SK-N-SH treated with all-trans-retinoic acid at 6 μM for 48 hours (cell line): ENCODE measurements at regions not wholly inside any gene's neighbourhood (a gene's known extent, or its start where the extent isn't known, plus 50 kb on each side); places are given as distances from the start of the nearest gene placed in this dataset.

Experiments used
- ATAC-seq: fragments of 200-7000 bp; cut with Tn5 transposase; 3 replicates; pipeline ENCODE4 v1.9.1; 2020; ENCODE audit warnings: mild to moderate bottlenecking, moderate library complexity
- ARNTL ChIP-seq: fragments of 450-650 bp; formaldehyde crosslinking; IDR thresholded peaks from 2 replicates; pipeline ENCODE4 v1.5.0; 2020; ENCODE audit warnings: low read depth, mild to moderate bottlenecking, moderate library complexity, borderline replicate concordance
- BACH2 ChIP-seq: fragments of 250-450 bp; sonication (Bioruptor Pico); IDR thresholded peaks from 2 replicates; pipeline ENCODE4 v1.9.0; 2021; ENCODE audit warnings: mild to moderate bottlenecking, borderline replicate concordance
- CREB5 ChIP-seq: fragments of 250-450 bp; sonication (Bioruptor Pico); IDR thresholded peaks from 2 replicates; pipeline ENCODE4 v1.5.1; 2020; ENCODE audit warnings: low read depth, mild to moderate bottlenecking, moderate library complexity
- CSDC2 ChIP-seq: fragments of 250-450 bp; sonication (Bioruptor Pico); IDR thresholded peaks from 2 replicates; pipeline ENCODE4 v1.5.0; 2020; ENCODE audit warnings: mild to moderate bottlenecking, moderate library complexity
- CSRNP3 ChIP-seq: fragments of 250-450 bp; sonication (Bioruptor Pico); IDR thresholded peaks from 2 replicates; pipeline ENCODE4 v1.5.1; 2021; ENCODE audit warnings: mild to moderate bottlenecking, moderate library complexity
- ESRRG ChIP-seq: fragments of 250-450 bp; sonication (Bioruptor Pico); IDR thresholded peaks from 2 replicates; pipeline ENCODE4 v1.6.1; 2021; ENCODE audit warnings: mild to moderate bottlenecking
- GLIS3 ChIP-seq: fragments of 250-450 bp; sonication (Bioruptor Pico); IDR thresholded peaks from 2 replicates; pipeline ENCODE4 v1.5.0; 2020; ENCODE audit warnings: mild to moderate bottlenecking, moderate library complexity
- ISL1 ChIP-seq: fragments of 250-450 bp; sonication (Bioruptor Pico); IDR thresholded peaks from 2 replicates; pipeline ENCODE4 v2.1.2; 2022; ENCODE audit warnings: mild to moderate bottlenecking, moderate library complexity
- OSR1 ChIP-seq: fragments of 250-450 bp; sonication (Bioruptor Pico); IDR thresholded peaks from 2 replicates; pipeline ENCODE4 v1.8.0; 2022; ENCODE audit warnings: moderate library complexity, mild to moderate bottlenecking, inconsistent platforms
- PATZ1 ChIP-seq: fragments of 250-450 bp; sonication (Bioruptor Pico); IDR thresholded peaks from 2 replicates; pipeline ENCODE4 v1.8.0; 2020; ENCODE audit warnings: mild to moderate bottlenecking, moderate library complexity, borderline replicate concordance
- POU6F1 ChIP-seq: fragments of 250-450 bp; sonication (Bioruptor Pico); IDR thresholded peaks from 2 replicates; pipeline ENCODE4 v1.8.0; 2021; ENCODE audit warnings: low read depth, mild to moderate bottlenecking, moderate library complexity, borderline replicate concordance
- PPARA ChIP-seq: fragments of 250-450 bp; sonication (Bioruptor Pico); IDR thresholded peaks from 2 replicates; pipeline ENCODE4 v1.5.0; 2020; ENCODE audit warnings: mild to moderate bottlenecking, borderline replicate concordance
- RARB ChIP-seq: fragments of 250-450 bp; sonication (Bioruptor Pico); IDR thresholded peaks from 2 replicates; pipeline ENCODE4 v1.8.0; 2021; ENCODE audit warnings: mild to moderate bottlenecking, moderate library complexity
- SNAI2 ChIP-seq: fragments of 250-450 bp; sonication (Bioruptor Pico); IDR thresholded peaks from 2 replicates; pipeline ENCODE4 v1.5.0; 2020; ENCODE audit warnings: mild to moderate bottlenecking, moderate library complexity
- TCF4 ChIP-seq: fragments of 250-450 bp; sonication (Bioruptor Pico); IDR thresholded peaks from 2 replicates; pipeline ENCODE4 v1.8.0; 2021; ENCODE audit warnings: mild to moderate bottlenecking, moderate library complexity, borderline replicate concordance
- ZC3H10 ChIP-seq: fragments of 250-450 bp; sonication (Bioruptor Pico); IDR thresholded peaks from 2 replicates; pipeline ENCODE4 v1.5.1; 2021; ENCODE audit warnings: mild to moderate bottlenecking, moderate library complexity
- ZFP3 ChIP-seq: fragments of 250-450 bp; sonication (Bioruptor Pico); IDR thresholded peaks from 2 replicates; pipeline ENCODE4 v1.5.0; 2020; ENCODE audit warnings: mild to moderate bottlenecking, moderate library complexity
- ZFP30 ChIP-seq: fragments of 450-650 bp; formaldehyde crosslinking; IDR thresholded peaks from 2 replicates; pipeline ENCODE4 v1.5.0; 2022; ENCODE audit warnings: mild to moderate bottlenecking, moderate library complexity
- ZNF565 ChIP-seq: fragments of 450-650 bp; formaldehyde crosslinking; conservative IDR thresholded peaks from 2 replicates; pipeline ENCODE4 v1.5.0; 2020; ENCODE audit warnings: low read depth, mild to moderate bottlenecking, moderate library complexity
- ZNF8 ChIP-seq: fragments of 450-650 bp; formaldehyde crosslinking; IDR thresholded peaks from 2 replicates; pipeline ENCODE4 v1.5.0; 2020; ENCODE audit warnings: mild to moderate bottlenecking, moderate library complexity

GRCh38 chr6:166242888-166243287, 65.3 kb downstream of the PRR18 start (continued):
- TF ChIP-seq CREB5 (CRISPR knock-in tag) (no peak), GLIS3 (CRISPR knock-in tag) (no peak), ZFP30 (CRISPR knock-in tag) (no peak), ZNF8 (CRISPR knock-in tag) (no peak), ZFP3 (CRISPR knock-in tag) (no peak)

- no peak for ATAC-seq
- TF ChIP-seq POU6F1 (CRISPR knock-in tag) (no peak), CSDC2 (no peak), ZC3H10 (CRISPR knock-in tag) (no peak), ZFP3 (CRISPR knock-in tag) (no peak), RARB (no peak), ISL1 (no peak), CREB5 (CRISPR knock-in tag) (no peak), PATZ1 (CRISPR knock-in tag) (no peak), BACH2 (CRISPR knock-in tag) (no peak), PPARA (CRISPR knock-in tag) (no peak), CSRNP3 (no peak), OSR1 (CRISPR knock-in tag) (no peak), SNAI2 (CRISPR knock-in tag) (no peak), ZNF565 (CRISPR knock-in tag) (no peak), GLIS3 (CRISPR knock-in tag) (no peak), ESRRG (CRISPR knock-in tag) (no peak)
Observed at GRCh38 chr6:166241974-166242373, 66.2 kb downstream of the PRR18 start.

- TF ChIP-seq GLIS3 (CRISPR knock-in tag) (no peak), ISL1 (no peak), TCF4 (CRISPR knock-in tag) (no peak), RARB (no peak), ARNTL (CRISPR knock-in tag) (no peak), ZC3H10 (CRISPR knock-in tag) (no peak)
- TF ChIP-seq, all 23 proteins: peak for 0
- ATAC-seq, result no peak
Observed at GRCh38 chr6:166240889-166241288, 67.3 kb downstream of the PRR18 start.

- no peak for ATAC-seq
- TF ChIP-seq CREB5 (CRISPR knock-in tag), result no peak
Observed at GRCh38 chr6:166237617-166238016, 70.0 kb upstream of the TBXT start.
